Urinary bladder (tissue), 3 donors: ENCODE measurements at regions not wholly inside any gene's neighbourhood (a gene's known extent, or its start where the extent isn't known, plus 50 kb on each side); places are given as distances from the start of the nearest gene placed in this dataset.

Experiments
- DNase-seq: peaks from one replicate; pipeline ENCODE4 v3.0.0-alpha.2; 2015; ENCODE audit errors: extremely low spot score
- H3K27ac ChIP-seq: one replicate; pipeline ENCODE4 v1.5.1; 2013; ENCODE audit warnings: low read depth, mild to moderate bottlenecking, moderate library complexity
- H3K36me3 ChIP-seq: one replicate; pipeline ENCODE4 v1.6.1; 2013; ENCODE audit warnings: mild to moderate bottlenecking, moderate library complexity; ENCODE audit not compliant: insufficient read depth
- H3K4me1 ChIP-seq: one replicate; pipeline ENCODE4 v1.6.1; 2013; ENCODE audit warnings: mild to moderate bottlenecking, moderate library complexity; ENCODE audit not compliant: insufficient read depth
- H3K4me3 ChIP-seq: one replicate; pipeline ENCODE4 v1.5.1; 2013; ENCODE audit warnings: low read depth, low read length
- WGBS: extraction: QIAGEN DNeasy Blood & Tissue Kit; methylation state at CpG from one replicate; pipeline ENCODE4 v1.1.7; 2013; 5-methylcytosine and 5-hydroxymethylcytosine counted together
- donor health status: healthy with polysubstance abuse.
- donor health status: healthy.

- WGBS: 90% methylated on average over 4 of the region's 4 CpGs
- H3K36me3 ChIP-seq: no peaks in the 10 kb centered on the region
- no peak for DNase-seq
Measured at GRCh38 chr12:19960527-19960926, 407.8 kb upstream of the PDE3A start.

GRCh38 chr12:19962192-19962591 is 406.1 kb upstream of the PDE3A start:
- Histone ChIP-seq H3K27ac (no peak overlapping the region), H3K36me3 (no peaks in the 10 kb centered on the region), H3K4me1 (no peaks in the 10 kb centered on the region), H3K4me3 (no peak overlapping the region)
- 59% methylated on average over 5 of the region's 5 CpGs for WGBS
- DNase-seq: no peak

More at GRCh38 chr12:19960527-19960926, 407.8 kb upstream of the PDE3A start:
- no peak overlapping the region for H3K27ac ChIP-seq
- H3K4me1 ChIP-seq: no peaks in the 10 kb centered on the region
- no peak overlapping the region for H3K4me3 ChIP-seq

GRCh38 chr12:19963972-19964371 is 404.4 kb upstream of the PDE3A start:
- WGBS: 86% methylated on average over 3 of the region's 3 CpGs

GRCh38 chr12:19964549-19964948 is 403.8 kb upstream of the PDE3A start:
- WGBS: 81% methylated on average over 3 of the region's 3 CpGs
- no peak for DNase-seq
- Histone ChIP-seq H3K4me1 (no peaks in the 10 kb centered on the region), H3K4me3 (no peak overlapping the region), H3K36me3 (no peaks in the 10 kb centered on the region), H3K27ac (no peak overlapping the region)

More at GRCh38 chr12:19963972-19964371, 404.4 kb upstream of the PDE3A start:
- Histone ChIP-seq H3K27ac (no peak overlapping the region), H3K4me3 (no peak overlapping the region), H3K4me1 (no peaks in the 10 kb centered on the region), H3K36me3 (no peaks in the 10 kb centered on the region)
- no peak for DNase-seq

- DNase-seq: no peak
- no peaks in the 10 kb centered on the region for H3K4me1 ChIP-seq
- H3K4me3 ChIP-seq: no peak overlapping the region
- no peaks in the 10 kb centered on the region for H3K36me3 ChIP-seq
- WGBS: 81% methylated on average over 3 of the region's 3 CpGs
- no peak overlapping the region for H3K27ac ChIP-seq
Measured at GRCh38 chr12:19965196-19966038, 402.9 kb upstream of the PDE3A start.

- Histone ChIP-seq H3K4me3 (no peak overlapping the region), H3K36me3 (no peaks in the 10 kb centered on the region), H3K27ac (no peak overlapping the region), H3K4me1 (no peaks in the 10 kb centered on the region)
- 83% methylated on average over 4 of the region's 4 CpGs for WGBS
- DNase-seq: no peak
Measured at GRCh38 chr12:19967001-19967400, 401.3 kb upstream of the PDE3A start.

GRCh38 chr12:19967431-19967830 is 400.9 kb upstream of the PDE3A start:
- H3K36me3 ChIP-seq: no peaks in the 10 kb centered on the region
- WGBS: 6% methylated on average over 2 of the region's 2 CpGs
- H3K4me3 ChIP-seq: no peak overlapping the region
- no peaks in the 10 kb centered on the region for H3K4me1 ChIP-seq
- no peak overlapping the region for H3K27ac ChIP-seq
- no peak for DNase-seq

GRCh38 chr12:19970116-19970515 is 398.2 kb upstream of the PDE3A start:
- no peak overlapping the region for H3K27ac ChIP-seq
- H3K36me3 ChIP-seq: no peaks in the 10 kb centered on the region
- H3K4me3 ChIP-seq: no peak overlapping the region
- 45% methylated on average over 2 of the region's 2 CpGs for WGBS
- DNase-seq: no peak
- no peaks in the 10 kb centered on the region for H3K4me1 ChIP-seq

- H3K36me3 ChIP-seq: no peaks in the 10 kb centered on the region
- DNase-seq: no peak
- 84% methylated on average over 1 of the region's 1 CpG for WGBS
- H3K27ac ChIP-seq: no peak overlapping the region
- no peaks in the 10 kb centered on the region for H3K4me1 ChIP-seq
- no peak overlapping the region for H3K4me3 ChIP-seq
Measured at GRCh38 chr12:19970821-19971220, 397.5 kb upstream of the PDE3A start.

- WGBS: 80% methylated on average over 8 of the region's 8 CpGs
- no peak overlapping the region for H3K4me3 ChIP-seq
- DNase-seq: no peak
- H3K36me3 ChIP-seq: no peaks in the 10 kb centered on the region
- H3K27ac ChIP-seq: no peak overlapping the region
- H3K4me1 ChIP-seq: no peaks in the 10 kb centered on the region
Measured at GRCh38 chr12:19971361-19972280, 396.7 kb upstream of the PDE3A start.

- Histone ChIP-seq H3K4me3 (no peak overlapping the region), H3K27ac (no peak overlapping the region), H3K4me1 (no peaks in the 10 kb centered on the region), H3K36me3 (no peaks in the 10 kb centered on the region)
- no peak for DNase-seq
- WGBS: 88% methylated on average over 11 of the region's 11 CpGs
Measured at GRCh38 chr12:19972325-19973288, 395.7 kb upstream of the PDE3A start.

GRCh38 chr12:19978193-19978592 is 390.1 kb upstream of the PDE3A start:
- Histone ChIP-seq H3K4me3 (no peak overlapping the region), H3K4me1 (no peaks in the 10 kb centered on the region), H3K36me3 (no peaks in the 10 kb centered on the region), H3K27ac (no peak overlapping the region)
- no peak for DNase-seq

- 81% methylated on average over 3 of the region's 3 CpGs for WGBS
- H3K4me3 ChIP-seq: no peak overlapping the region
- H3K4me1 ChIP-seq: no peaks in the 10 kb centered on the region
- no peak for DNase-seq
- no peak overlapping the region for H3K27ac ChIP-seq
- H3K36me3 ChIP-seq: peaks cover 2% of the 10 kb centered on the region
Measured at GRCh38 chr12:19979584-19979983, 388.8 kb upstream of the PDE3A start.
